ENCODE measurements at regions not wholly inside any gene's neighbourhood (a gene's known extent, or its start where the extent isn't known, plus 50 kb on each side); places are given as distances from the start of the nearest gene placed in this dataset.
A peak's percentile ranks its signal among the peaks of the same experiment; 100 is the strongest.

DNA sequence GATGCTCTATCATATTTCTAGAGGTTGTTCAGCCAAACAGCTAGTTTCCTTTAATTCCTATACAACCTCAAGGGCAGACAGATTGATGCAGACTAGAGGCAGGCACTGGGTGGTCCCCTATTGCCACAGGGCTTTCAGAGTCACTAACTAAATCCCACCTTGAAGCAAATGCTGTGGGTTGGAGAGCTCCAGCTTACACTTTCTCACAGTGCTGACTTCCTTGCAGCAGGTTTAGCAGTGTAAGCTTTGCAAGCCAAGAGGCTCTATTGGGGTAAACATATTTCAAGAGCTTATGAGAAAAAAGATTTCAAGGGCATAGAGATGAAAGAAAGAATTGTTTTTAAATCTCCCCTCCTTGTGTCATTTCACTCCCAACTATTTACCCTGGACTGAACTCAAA, 366.5 kb upstream of the CRIM1 start:
- peaks cover 14% of the 10 kb centered on the region for H3K9me3 Mint-ChIP-seq

DNA sequence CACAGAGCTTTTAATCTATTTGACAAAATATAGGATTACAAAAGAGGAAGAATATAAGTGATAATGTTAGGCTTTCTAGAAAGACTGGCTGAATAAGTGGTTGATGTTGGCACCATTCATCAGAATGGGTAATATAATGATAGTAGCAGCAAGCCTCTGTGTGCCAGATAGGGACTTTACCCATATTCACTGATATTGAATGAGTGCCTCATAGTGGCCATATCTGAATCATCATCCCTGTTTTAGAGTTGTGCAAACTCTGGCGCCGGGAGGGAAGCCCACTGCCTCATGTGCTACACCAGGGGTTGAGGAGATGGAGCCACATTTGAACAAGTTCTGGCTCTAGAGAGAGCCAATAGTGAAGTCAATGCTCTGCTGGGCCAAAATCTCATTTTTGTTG, 368.7 kb upstream of the CRIM1 start:
- H3K4me3 Mint-ChIP-seq, result no peak overlapping the region
- no peak overlapping the region for H3K27ac Mint-ChIP-seq
- H3K36me3 Mint-ChIP-seq (ENCODE audit: low read depth), result no peaks in the 10 kb centered on the region
- peaks cover 6% of the 10 kb centered on the region for H3K4me1 Mint-ChIP-seq
- peaks cover 14% of the 10 kb centered on the region for H3K9me3 Mint-ChIP-seq
- TF ChIP-seq, protein P1, sequence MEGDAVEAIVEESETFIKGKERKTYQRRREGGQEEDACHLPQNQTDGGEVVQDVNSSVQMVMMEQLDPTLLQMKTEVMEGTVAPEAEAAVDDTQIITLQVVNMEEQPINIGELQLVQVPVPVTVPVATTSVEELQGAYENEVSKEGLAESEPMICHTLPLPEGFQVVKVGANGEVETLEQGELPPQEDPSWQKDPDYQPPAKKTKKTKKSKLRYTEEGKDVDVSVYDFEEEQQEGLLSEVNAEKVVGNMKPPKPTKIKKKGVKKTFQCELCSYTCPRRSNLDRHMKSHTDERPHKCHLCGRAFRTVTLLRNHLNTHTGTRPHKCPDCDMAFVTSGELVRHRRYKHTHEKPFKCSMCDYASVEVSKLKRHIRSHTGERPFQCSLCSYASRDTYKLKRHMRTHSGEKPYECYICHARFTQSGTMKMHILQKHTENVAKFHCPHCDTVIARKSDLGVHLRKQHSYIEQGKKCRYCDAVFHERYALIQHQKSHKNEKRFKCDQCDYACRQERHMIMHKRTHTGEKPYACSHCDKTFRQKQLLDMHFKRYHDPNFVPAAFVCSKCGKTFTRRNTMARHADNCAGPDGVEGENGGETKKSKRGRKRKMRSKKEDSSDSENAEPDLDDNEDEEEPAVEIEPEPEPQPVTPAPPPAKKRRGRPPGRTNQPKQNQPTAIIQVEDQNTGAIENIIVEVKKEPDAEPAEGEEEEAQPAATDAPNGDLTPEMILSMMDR (IDR thresholded peaks at IDR 0.05), result no peak
- no peaks in the 10 kb centered on the region for H3K27me3 Mint-ChIP-seq (ENCODE audit: low read depth, poor library complexity)
- no peak for DNase-seq

More for the DNA sequence above, 366.5 kb upstream of the CRIM1 start:
- H3K27ac Mint-ChIP-seq, result no peak overlapping the region
- no peaks in the 10 kb centered on the region for H3K27me3 Mint-ChIP-seq (ENCODE audit: low read depth, poor library complexity)
- TF ChIP-seq, protein P1 (IDR thresholded peaks at IDR 0.05), result no peak
- DNase-seq, result no peak
- H3K4me1 Mint-ChIP-seq, result peaks cover 6% of the 10 kb centered on the region
- no peaks in the 10 kb centered on the region for H3K36me3 Mint-ChIP-seq (ENCODE audit: low read depth)
- no peak overlapping the region for H3K4me3 Mint-ChIP-seq

DNA sequence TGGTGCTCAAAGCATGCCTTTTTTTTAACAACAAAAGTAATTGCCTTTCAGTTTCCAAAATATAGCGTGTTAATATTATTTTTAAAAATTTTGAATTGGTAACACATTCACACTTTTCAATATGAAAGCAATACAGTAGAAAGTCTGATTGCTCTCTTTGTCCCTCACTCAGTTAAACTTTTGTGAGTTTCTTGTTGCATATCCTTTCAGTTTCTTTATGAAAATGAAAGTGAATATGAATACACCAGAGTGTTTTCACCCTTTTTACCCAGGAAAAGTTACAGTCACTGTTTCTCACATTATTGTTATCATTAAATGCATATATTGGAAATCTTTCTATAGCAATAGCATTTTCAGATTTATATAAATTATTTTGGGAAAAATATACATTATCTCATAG, 377.4 kb upstream of the CRIM1 start:
- Mint-ChIP-seq H3K4me3 (no peak overlapping the region), H3K9me3 (no peaks in the 10 kb centered on the region), H3K4me1 (peaks cover 6% of the 10 kb centered on the region), H3K36me3 (ENCODE audit: low read depth) (no peaks in the 10 kb centered on the region), H3K27me3 (ENCODE audit: low read depth, poor library complexity) (no peaks in the 10 kb centered on the region), H3K27ac (no peak overlapping the region)
- DNase-seq, result no peak
- TF ChIP-seq, protein P1 (IDR thresholded peaks at IDR 0.05), result no peak

DNA sequence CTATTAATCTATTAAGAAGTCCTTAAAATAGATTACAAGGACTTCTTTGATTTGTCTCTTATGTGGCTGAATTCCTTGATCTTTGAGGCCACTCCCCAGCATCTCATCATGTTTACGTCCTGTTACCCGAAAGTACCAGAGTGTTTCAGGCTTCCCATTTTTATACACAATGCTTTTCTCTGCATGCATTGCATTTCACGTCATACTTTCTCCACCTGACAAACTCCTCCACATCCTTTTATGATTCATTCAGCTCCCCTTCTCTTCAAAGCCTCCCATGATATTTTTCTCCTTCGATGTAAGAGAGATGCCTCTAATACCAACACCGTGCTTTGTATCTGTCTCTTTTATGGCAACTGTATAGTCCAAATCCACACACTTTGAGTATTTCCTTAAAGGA, 379.0 kb upstream of the CRIM1 start:
- Mint-ChIP-seq H3K9me3 (no peaks in the 10 kb centered on the region), H3K4me1 (peaks cover 6% of the 10 kb centered on the region), H3K36me3 (ENCODE audit: low read depth) (no peaks in the 10 kb centered on the region), H3K27me3 (ENCODE audit: low read depth, poor library complexity) (no peaks in the 10 kb centered on the region), H3K27ac (no peak overlapping the region), H3K4me3 (no peak overlapping the region)
- no peak for DNase-seq
- TF ChIP-seq, protein P1 (IDR thresholded peaks at IDR 0.05), result no peak

DNA sequence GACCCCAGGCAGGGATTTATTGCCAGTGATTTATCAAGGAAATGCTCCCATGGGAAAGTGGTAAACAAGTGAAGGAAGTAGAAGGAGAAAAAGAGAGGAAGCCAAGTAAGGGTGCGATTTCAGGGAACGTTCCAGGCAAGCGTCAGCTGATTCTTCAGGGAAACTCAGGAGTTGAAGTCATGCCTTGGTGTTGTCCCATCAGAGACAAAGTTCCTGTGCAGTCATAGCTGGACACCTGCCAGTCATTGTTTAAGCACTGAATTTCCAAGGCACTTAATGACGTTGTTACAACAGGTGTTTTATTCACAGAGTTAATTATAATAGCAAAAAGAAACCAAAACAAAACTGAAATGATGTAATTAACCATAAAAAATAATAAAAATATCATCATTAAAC, 381.8 kb upstream of the CRIM1 start:
- TF ChIP-seq, protein P1 (IDR thresholded peaks at IDR 0.05), result no peak
- Mint-ChIP-seq H3K4me3 (no peak overlapping the region), H3K36me3 (ENCODE audit: low read depth) (no peaks in the 10 kb centered on the region), H3K4me1 (peaks cover 6% of the 10 kb centered on the region), H3K27ac (no peak overlapping the region), H3K9me3 (no peaks in the 10 kb centered on the region), H3K27me3 (ENCODE audit: low read depth, poor library complexity) (no peaks in the 10 kb centered on the region)
- DNase-seq, result no peak

DNA sequence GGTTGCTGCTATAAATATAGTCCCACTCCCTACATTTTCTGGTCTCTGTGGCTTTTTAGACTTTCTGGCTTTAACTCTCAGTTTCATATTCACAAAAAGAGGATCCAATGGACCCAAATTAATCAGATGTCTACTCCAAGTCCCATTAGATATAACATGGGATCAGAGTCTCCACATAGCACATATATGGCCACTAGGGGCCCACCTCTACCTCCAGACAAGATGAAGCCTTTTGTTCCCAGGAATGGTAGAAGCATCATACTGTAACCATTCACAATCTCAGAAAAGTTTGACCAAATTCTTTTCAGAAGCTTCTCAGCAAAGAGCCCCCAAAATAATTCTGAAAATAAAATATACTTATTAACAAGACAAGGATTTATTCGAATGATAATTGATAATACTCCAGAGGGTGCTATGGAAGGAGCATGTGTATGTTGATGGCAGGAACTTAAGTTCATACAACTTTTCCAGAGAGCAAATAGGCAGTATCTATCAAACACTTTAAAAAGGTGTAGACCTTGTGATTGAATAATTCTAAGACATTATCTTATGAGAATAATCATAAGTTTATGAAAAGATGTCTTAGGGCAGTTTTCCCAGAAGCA, 382.3 kb upstream of the CRIM1 start:
- TF ChIP-seq, protein P1 (IDR thresholded peaks at IDR 0.05), result peak; percentile 56
- Mint-ChIP-seq H3K27me3 (ENCODE audit: low read depth, poor library complexity) (no peaks in the 10 kb centered on the region), H3K4me3 (no peak overlapping the region), H3K36me3 (ENCODE audit: low read depth) (no peaks in the 10 kb centered on the region), H3K9me3 (no peaks in the 10 kb centered on the region), H3K4me1 (peaks cover 6% of the 10 kb centered on the region), H3K27ac (no peak overlapping the region)
- no peak for DNase-seq

All from nephron progenitor cell (in vitro differentiated cells).